K562 (cell line): ENCODE measurements at regions not wholly inside any gene's neighbourhood (a gene's known extent, or its start where the extent isn't known, plus 50 kb on each side); places are given as distances from the start of the nearest gene placed in this dataset.

Experiments
- BHLHE40 ChIP-seq: IDR thresholded peaks from 2 replicates; pipeline ENCODE4 v1.6.1; 2011; ENCODE audit warnings: low read length, improper control_type of control experiment
- ZBTB8A ChIP-seq: fragments of 450-650 bp; IDR thresholded peaks from 2 replicates; pipeline ENCODE4 v1.6.1; 2018; ENCODE audit warnings: mild to moderate bottlenecking, moderate library complexity; ENCODE audit not compliant: partially characterized antibody
- ZNF695 ChIP-seq: fragments of 450-650 bp; formaldehyde crosslinking; IDR thresholded peaks from 2 replicates; pipeline ENCODE4 v1.4.0; 2020; ENCODE audit warnings: mild to moderate bottlenecking, moderate library complexity
- ZNF75A ChIP-seq: fragments of 450-650 bp; formaldehyde crosslinking; IDR thresholded peaks from 2 replicates; pipeline ENCODE4 v1.4.0; 2020; ENCODE audit warnings: mild to moderate bottlenecking

GRCh38 chr10:78190051-78190825 lies 156.6 kb downstream of the RPS24 start:
- TF ChIP-seq ZNF695 (CRISPR knock-in tag): no peak
- TF ChIP-seq ZBTB8A: no peak
- TF ChIP-seq BHLHE40: no peak
- no peak for TF ChIP-seq ZNF75A (CRISPR knock-in tag)
